Left forelimb (tissue), 1 donor: ENCODE measurements at regions not wholly inside any gene's neighbourhood (a gene's known extent, or its start where the extent isn't known, plus 50 kb on each side); places are given as distances from the start of the nearest gene placed in this dataset.

ENCODE experiments used
- DNase-seq: peaks from one replicate; pipeline ENCODE4 v3.0.0-alpha.2; 2018; ENCODE audit warnings: low spot score

- DNase-seq = no peak
Measured at GRCh38 chr3:102114264-102114979, 265.1 kb downstream of the NFKBIZ start.

GRCh38 chr3:102122527-102122926 is 273.2 kb downstream of the NFKBIZ start:
- no peak for DNase-seq

GRCh38 chr3:102123590-102124190 is 274.4 kb downstream of the NFKBIZ start:
- DNase-seq = no peak

- DNase-seq = no peak
Measured at GRCh38 chr3:102124282-102124681, 275.0 kb downstream of the NFKBIZ start.

DNA sequence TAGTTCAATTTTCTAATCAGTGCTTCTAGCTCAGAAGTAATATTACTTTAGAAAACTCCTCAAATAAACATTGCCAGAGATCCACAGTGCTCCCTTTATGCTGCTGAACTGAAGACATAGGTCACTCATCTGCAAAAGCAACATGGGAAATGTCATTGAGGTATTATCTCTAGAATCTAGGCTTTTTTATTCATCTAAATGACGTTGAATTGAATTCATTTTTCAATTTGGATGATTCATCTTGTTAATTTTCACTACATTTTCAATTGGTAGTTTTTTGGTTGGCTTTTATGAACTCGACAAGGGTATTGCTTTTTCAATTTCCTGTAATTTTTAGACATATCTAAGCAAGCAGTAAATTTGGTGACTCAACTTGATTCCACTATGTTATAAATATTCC is 275.4 kb downstream of the NFKBIZ start:
- DNase-seq = no peak

- DNase-seq = no peak
Measured at GRCh38 chr3:102125197-102125993, 276.1 kb downstream of the NFKBIZ start.

DNA sequence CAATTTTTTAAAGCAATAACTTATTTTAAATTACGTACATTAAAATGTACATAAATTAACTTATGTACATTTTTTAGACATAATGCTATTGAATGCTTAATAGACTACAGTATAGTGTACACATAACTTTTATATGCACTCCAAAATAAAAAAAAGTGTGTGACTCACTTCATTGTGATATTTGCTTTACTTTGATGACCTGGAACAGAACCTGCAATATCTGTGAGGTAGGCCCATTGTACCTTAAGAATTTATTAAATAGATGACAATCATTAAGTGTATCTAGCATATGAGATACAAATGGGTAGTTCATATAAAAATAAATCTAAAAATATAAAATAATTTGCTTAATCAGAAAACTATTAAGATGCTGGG is 276.7 kb downstream of the NFKBIZ start:
- no peak for DNase-seq

DNA sequence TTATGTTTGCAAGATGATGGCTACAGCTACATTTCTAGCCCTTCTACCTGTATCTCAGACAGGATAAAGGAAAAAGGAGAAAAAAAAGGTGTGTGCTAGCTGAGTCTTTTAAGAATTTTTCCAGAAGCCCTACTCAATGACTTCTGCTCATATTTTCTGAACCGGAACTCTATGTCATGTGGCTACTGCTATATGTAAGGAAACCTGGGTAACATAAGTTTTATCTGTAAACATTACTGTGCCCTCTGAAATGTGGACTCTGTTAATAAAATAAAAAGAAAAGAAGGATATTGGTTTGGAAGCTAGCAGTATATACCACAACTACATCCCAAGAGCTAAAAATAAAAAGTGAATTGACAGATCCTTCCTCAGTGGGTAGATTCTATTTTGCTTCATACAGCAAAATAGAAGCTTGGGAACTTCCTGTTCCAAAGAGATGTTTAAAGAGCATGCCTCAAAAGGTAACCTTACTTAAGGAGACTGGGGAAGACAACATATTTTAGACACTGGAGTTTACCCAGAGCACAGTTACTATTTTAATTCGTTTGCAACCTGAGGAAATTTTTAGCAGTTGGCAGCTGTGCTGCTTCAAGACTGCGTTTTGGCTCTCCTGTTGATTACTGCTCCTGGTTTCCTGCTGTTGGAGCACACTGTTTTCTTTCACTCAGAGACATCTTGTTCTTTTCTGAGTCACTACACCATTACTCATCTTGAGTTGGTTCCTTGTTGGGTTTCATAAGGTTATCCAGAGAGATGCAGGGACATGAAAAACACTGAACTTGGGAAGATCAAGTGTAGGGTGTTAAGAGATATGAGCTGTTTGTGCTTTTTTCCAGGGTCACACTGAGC is 280.7 kb downstream of the NFKBIZ start:
- DNase-seq = no peak

- no peak for DNase-seq
Measured at GRCh38 chr3:102132370-102132769, 283.1 kb downstream of the NFKBIZ start.

DNA sequence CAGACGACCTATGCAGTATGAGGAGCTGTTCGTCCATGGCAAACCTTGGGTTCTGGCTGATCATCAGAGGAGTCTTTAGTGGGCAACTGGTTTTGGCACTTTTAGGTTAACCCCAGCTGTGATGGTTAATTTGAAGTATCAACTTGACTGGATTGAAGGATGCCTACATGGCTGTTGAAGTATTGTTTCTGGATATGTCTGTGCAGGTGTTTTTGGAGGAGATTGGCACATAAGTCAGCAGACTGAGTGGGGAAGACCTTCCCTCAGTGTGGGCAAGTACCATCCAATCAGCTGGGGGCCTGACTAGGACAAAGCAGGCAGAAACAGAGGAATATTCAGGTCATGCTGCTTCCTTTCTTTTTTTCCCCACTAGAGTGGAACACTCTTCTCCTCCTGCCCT is 284.1 kb downstream of the NFKBIZ start:
- no peak for DNase-seq

- DNase-seq = no peak
Measured at GRCh38 chr3:102135316-102135715, 286.0 kb downstream of the NFKBIZ start.

GRCh38 chr3:102136183-102136582 is 286.9 kb downstream of the NFKBIZ start:
- DNase-seq = no peak

GRCh38 chr3:102140116-102140515 is 290.8 kb downstream of the NFKBIZ start:
- DNase-seq = no peak

GRCh38 chr3:102141096-102141927 is 292.0 kb downstream of the NFKBIZ start:
- DNase-seq = no peak

DNA sequence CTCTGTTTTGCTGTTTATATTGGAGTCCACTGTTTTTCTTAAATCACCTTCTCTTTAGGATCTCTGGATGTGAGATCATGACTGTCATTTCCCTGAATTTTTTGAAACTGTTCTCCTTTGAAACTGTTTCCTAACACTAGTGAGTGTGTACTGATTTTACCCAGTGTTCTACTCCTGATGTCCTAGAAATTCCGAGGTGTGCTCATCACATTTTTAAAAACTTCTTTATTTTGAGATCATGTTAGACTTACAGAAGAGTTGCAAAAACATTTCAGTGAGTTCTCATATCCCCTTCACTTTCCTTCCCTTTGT is 292.6 kb downstream of the NFKBIZ start:
- no peak for DNase-seq

GRCh38 chr3:102142379-102143060 is 292.3 kb upstream of the ZPLD1 start:
- no peak for DNase-seq

GRCh38 chr3:102143536-102143935 is 291.3 kb upstream of the ZPLD1 start:
- no peak for DNase-seq

- DNase-seq = no peak
Measured at GRCh38 chr3:102144063-102144462, 290.8 kb upstream of the ZPLD1 start.

GRCh38 chr3:102148598-102149337 is 286.0 kb upstream of the ZPLD1 start:
- DNase-seq = no peak

DNA sequence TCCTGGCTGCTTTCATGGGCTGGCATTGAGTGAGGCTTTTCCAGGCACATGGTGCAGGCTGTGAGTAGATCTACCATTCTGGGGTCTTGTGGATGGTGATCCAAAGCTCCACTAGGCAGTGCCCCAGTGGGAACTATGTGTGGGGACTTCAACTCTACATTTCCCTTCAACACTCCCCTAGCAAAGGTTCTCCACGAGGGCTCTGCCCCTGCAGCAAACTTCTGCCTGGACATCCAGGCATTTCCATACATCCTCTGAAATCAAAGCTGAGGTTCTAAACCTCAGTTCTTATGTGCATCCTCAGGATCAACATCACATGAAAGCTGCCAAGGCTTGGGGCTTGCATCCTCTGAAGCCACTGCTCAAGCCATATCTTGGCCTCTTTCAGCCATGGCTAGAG is 282.9 kb upstream of the ZPLD1 start:
- no peak for DNase-seq
